SK-N-SH treated with all-trans-retinoic acid at 6 μM for 48 hours (cell line): ENCODE measurements at regions not wholly inside any gene's neighbourhood (a gene's known extent, or its start where the extent isn't known, plus 50 kb on each side); places are given as distances from the start of the nearest gene placed in this dataset.

Source experiments
- ATAC-seq: fragments of 200-7000 bp; cut with Tn5 transposase; 3 replicates; pipeline ENCODE4 v1.9.1; 2020; ENCODE audit warnings: mild to moderate bottlenecking, moderate library complexity
- ARNTL ChIP-seq: fragments of 450-650 bp; formaldehyde crosslinking; IDR thresholded peaks from 2 replicates; pipeline ENCODE4 v1.5.0; 2020; ENCODE audit warnings: low read depth, mild to moderate bottlenecking, moderate library complexity, borderline replicate concordance
- BACH2 ChIP-seq: fragments of 250-450 bp; sonication (Bioruptor Pico); IDR thresholded peaks from 2 replicates; pipeline ENCODE4 v1.9.0; 2021; ENCODE audit warnings: mild to moderate bottlenecking, borderline replicate concordance
- CSDC2 ChIP-seq: fragments of 250-450 bp; sonication (Bioruptor Pico); IDR thresholded peaks from 2 replicates; pipeline ENCODE4 v1.5.0; 2020; ENCODE audit warnings: mild to moderate bottlenecking, moderate library complexity
- ESRRG ChIP-seq: fragments of 250-450 bp; sonication (Bioruptor Pico); IDR thresholded peaks from 2 replicates; pipeline ENCODE4 v1.6.1; 2021; ENCODE audit warnings: mild to moderate bottlenecking
- GLIS3 ChIP-seq: fragments of 250-450 bp; sonication (Bioruptor Pico); IDR thresholded peaks from 2 replicates; pipeline ENCODE4 v1.5.0; 2020; ENCODE audit warnings: mild to moderate bottlenecking, moderate library complexity
- ISL1 ChIP-seq: fragments of 250-450 bp; sonication (Bioruptor Pico); IDR thresholded peaks from 2 replicates; pipeline ENCODE4 v2.1.2; 2022; ENCODE audit warnings: mild to moderate bottlenecking, moderate library complexity
- PPARA ChIP-seq: fragments of 250-450 bp; sonication (Bioruptor Pico); IDR thresholded peaks from 2 replicates; pipeline ENCODE4 v1.5.0; 2020; ENCODE audit warnings: mild to moderate bottlenecking, borderline replicate concordance
- RARB ChIP-seq: fragments of 250-450 bp; sonication (Bioruptor Pico); IDR thresholded peaks from 2 replicates; pipeline ENCODE4 v1.8.0; 2021; ENCODE audit warnings: mild to moderate bottlenecking, moderate library complexity
- SNAI2 ChIP-seq: fragments of 250-450 bp; sonication (Bioruptor Pico); IDR thresholded peaks from 2 replicates; pipeline ENCODE4 v1.5.0; 2020; ENCODE audit warnings: mild to moderate bottlenecking, moderate library complexity
- TCF4 ChIP-seq: fragments of 250-450 bp; sonication (Bioruptor Pico); IDR thresholded peaks from 2 replicates; pipeline ENCODE4 v1.8.0; 2021; ENCODE audit warnings: mild to moderate bottlenecking, moderate library complexity, borderline replicate concordance
- TOX ChIP-seq: fragments of 250-450 bp; sonication (Bioruptor Pico); IDR thresholded peaks from 2 replicates; pipeline ENCODE4 v1.8.0; 2021; ENCODE audit warnings: mild to moderate bottlenecking, moderate library complexity, borderline replicate concordance
- ZC3H10 ChIP-seq: fragments of 250-450 bp; sonication (Bioruptor Pico); IDR thresholded peaks from 2 replicates; pipeline ENCODE4 v1.5.1; 2021; ENCODE audit warnings: mild to moderate bottlenecking, moderate library complexity
- ZFP3 ChIP-seq: fragments of 250-450 bp; sonication (Bioruptor Pico); IDR thresholded peaks from 2 replicates; pipeline ENCODE4 v1.5.0; 2020; ENCODE audit warnings: mild to moderate bottlenecking, moderate library complexity
- ZFP30 ChIP-seq: fragments of 450-650 bp; formaldehyde crosslinking; IDR thresholded peaks from 2 replicates; pipeline ENCODE4 v1.5.0; 2022; ENCODE audit warnings: mild to moderate bottlenecking, moderate library complexity
- ZNF565 ChIP-seq: fragments of 450-650 bp; formaldehyde crosslinking; conservative IDR thresholded peaks from 2 replicates; pipeline ENCODE4 v1.5.0; 2020; ENCODE audit warnings: low read depth, mild to moderate bottlenecking, moderate library complexity
- ZNF70 ChIP-seq: fragments of 450-650 bp; formaldehyde crosslinking; IDR thresholded peaks from 2 replicates; pipeline ENCODE4 v1.5.0; 2020; ENCODE audit warnings: mild to moderate bottlenecking, moderate library complexity
- ZNF8 ChIP-seq: fragments of 450-650 bp; formaldehyde crosslinking; IDR thresholded peaks from 2 replicates; pipeline ENCODE4 v1.5.0; 2020; ENCODE audit warnings: mild to moderate bottlenecking, moderate library complexity
- TF ChIP-seq, protein P1 (sequence below): fragments of 250-450 bp; sonication (Bioruptor Pico); IDR thresholded peaks from 2 replicates; pipeline ENCODE4 v1.8.0; 2020; ENCODE audit warnings: mild to moderate bottlenecking, moderate library complexity, borderline replicate concordance
- TF ChIP-seq, protein P2 (sequence below): fragments of 250-450 bp; sonication (Bioruptor Pico); IDR thresholded peaks from 2 replicates; pipeline ENCODE4 v1.8.0; 2021; ENCODE audit warnings: low read depth, mild to moderate bottlenecking, moderate library complexity, borderline replicate concordance
- TF ChIP-seq, protein P3 (sequence below): fragments of 250-450 bp; sonication (Bioruptor Pico); IDR thresholded peaks from 2 replicates; pipeline ENCODE4 v1.5.1; 2020; ENCODE audit warnings: low read depth, mild to moderate bottlenecking, moderate library complexity
- TF ChIP-seq, protein P4 (sequence below): fragments of 250-450 bp; sonication (Bioruptor Pico); IDR thresholded peaks from 2 replicates; pipeline ENCODE4 v1.5.0; 2020; ENCODE audit warnings: mild to moderate bottlenecking, moderate library complexity

DNA sequence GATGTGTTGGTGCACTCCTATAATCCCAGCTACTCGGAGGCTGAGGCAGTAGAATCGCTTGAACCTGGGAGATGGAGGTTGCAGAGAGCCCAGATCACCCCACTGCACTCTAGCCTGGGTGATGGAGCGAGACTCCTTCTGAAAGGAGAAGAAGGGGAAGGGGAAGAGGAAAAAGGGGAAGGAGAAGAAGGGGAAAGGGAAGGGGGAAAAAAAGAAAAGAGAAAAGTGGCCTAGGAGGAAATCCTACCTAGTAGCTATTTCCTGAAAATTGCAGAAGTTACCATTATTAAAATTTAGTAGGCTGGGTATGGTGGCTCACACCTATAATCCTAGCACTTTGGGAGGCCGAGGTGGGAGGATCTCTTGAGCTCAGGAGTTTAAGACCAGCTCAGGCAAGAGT, 67.4 kb downstream of the ARRDC3 start:
- no peak for ATAC-seq
- TF ChIP-seq CSDC2: no peak
- no peak for TF ChIP-seq ESRRG (CRISPR knock-in tag)

DNA sequence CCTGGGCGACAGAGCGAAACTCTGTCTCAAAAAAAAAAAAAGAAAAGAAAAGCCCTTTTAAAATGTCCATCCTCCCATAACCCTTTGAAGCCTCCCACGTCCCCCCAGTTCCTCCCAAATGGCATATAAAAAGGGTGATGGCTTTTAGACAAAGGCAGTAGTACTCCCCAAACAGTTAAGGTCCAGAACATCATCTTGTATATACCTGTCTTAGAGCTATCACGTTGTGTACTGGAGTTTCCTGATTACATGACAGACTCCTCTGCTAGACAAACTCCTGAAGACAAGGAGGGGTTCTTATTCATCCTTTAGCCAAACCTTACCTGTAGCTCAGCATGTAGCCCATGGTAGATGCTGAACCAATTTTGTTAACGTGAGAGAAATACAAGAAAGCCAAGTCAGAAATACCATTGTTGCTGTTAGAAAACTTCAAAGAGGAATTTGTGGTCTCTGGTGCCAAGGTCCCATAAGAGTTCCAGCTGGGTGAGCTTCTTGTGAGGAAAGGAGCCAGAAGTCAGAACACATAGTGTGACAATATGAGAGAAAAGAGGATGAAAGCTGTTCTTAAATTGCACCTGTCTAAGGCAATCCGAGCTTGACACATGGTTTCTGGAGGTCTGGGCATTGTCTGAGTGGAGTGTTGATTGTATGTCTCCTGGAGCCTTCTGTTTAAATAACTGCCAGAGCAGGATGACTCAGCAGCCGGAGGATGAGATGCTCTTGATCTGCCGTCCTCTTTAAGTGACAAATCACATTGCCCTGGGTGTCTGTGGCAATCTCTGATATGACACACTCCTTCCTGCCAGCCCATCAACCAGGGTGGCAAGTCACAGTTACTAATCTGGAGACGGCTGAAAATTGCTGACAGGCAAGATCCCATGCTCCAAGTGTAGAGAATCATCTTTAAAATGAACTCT, 69.1 kb downstream of the ARRDC3 start:
- ATAC-seq: peak; percentile 68
- peak; percentile 85 for TF ChIP-seq ISL1
- no peak for TF ChIP-seq ARNTL
- TF ChIP-seq RARB (CRISPR knock-in tag): peak; percentile 85
- TF ChIP-seq, protein P1, sequence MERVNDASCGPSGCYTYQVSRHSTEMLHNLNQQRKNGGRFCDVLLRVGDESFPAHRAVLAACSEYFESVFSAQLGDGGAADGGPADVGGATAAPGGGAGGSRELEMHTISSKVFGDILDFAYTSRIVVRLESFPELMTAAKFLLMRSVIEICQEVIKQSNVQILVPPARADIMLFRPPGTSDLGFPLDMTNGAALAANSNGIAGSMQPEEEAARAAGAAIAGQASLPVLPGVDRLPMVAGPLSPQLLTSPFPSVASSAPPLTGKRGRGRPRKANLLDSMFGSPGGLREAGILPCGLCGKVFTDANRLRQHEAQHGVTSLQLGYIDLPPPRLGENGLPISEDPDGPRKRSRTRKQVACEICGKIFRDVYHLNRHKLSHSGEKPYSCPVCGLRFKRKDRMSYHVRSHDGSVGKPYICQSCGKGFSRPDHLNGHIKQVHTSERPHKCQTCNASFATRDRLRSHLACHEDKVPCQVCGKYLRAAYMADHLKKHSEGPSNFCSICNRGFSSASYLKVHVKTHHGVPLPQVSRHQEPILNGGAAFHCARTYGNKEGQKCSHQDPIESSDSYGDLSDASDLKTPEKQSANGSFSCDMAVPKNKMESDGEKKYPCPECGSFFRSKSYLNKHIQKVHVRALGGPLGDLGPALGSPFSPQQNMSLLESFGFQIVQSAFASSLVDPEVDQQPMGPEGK (CRISPR knock-in tag): peak; percentile 70; the same call in 1 of the 2 replicates
- no peak for TF ChIP-seq ESRRG (CRISPR knock-in tag)
- TF ChIP-seq GLIS3 (CRISPR knock-in tag): peak; percentile 75; the same call in 1 of the 2 replicates
- TF ChIP-seq, protein P2, sequence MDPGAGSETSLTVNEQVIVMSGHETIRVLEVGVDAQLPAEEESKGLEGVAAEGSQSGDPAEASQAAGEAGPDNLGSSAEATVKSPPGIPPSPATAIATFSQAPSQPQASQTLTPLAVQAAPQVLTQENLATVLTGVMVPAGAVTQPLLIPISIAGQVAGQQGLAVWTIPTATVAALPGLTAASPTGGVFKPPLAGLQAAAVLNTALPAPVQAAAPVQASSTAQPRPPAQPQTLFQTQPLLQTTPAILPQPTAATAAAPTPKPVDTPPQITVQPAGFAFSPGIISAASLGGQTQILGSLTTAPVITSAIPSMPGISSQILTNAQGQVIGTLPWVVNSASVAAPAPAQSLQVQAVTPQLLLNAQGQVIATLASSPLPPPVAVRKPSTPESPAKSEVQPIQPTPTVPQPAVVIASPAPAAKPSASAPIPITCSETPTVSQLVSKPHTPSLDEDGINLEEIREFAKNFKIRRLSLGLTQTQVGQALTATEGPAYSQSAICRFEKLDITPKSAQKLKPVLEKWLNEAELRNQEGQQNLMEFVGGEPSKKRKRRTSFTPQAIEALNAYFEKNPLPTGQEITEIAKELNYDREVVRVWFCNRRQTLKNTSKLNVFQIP (CRISPR knock-in tag): peak; percentile 92
- TF ChIP-seq, protein P3, sequence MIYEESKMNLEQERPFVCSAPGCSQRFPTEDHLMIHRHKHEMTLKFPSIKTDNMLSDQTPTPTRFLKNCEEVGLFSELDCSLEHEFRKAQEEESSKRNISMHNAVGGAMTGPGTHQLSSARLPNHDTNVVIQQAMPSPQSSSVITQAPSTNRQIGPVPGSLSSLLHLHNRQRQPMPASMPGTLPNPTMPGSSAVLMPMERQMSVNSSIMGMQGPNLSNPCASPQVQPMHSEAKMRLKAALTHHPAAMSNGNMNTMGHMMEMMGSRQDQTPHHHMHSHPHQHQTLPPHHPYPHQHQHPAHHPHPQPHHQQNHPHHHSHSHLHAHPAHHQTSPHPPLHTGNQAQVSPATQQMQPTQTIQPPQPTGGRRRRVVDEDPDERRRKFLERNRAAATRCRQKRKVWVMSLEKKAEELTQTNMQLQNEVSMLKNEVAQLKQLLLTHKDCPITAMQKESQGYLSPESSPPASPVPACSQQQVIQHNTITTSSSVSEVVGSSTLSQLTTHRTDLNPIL (CRISPR knock-in tag): no peak
- TF ChIP-seq SNAI2 (CRISPR knock-in tag): peak; percentile 96
- TF ChIP-seq ZNF565 (CRISPR knock-in tag): no peak
- TF ChIP-seq, protein P4, sequence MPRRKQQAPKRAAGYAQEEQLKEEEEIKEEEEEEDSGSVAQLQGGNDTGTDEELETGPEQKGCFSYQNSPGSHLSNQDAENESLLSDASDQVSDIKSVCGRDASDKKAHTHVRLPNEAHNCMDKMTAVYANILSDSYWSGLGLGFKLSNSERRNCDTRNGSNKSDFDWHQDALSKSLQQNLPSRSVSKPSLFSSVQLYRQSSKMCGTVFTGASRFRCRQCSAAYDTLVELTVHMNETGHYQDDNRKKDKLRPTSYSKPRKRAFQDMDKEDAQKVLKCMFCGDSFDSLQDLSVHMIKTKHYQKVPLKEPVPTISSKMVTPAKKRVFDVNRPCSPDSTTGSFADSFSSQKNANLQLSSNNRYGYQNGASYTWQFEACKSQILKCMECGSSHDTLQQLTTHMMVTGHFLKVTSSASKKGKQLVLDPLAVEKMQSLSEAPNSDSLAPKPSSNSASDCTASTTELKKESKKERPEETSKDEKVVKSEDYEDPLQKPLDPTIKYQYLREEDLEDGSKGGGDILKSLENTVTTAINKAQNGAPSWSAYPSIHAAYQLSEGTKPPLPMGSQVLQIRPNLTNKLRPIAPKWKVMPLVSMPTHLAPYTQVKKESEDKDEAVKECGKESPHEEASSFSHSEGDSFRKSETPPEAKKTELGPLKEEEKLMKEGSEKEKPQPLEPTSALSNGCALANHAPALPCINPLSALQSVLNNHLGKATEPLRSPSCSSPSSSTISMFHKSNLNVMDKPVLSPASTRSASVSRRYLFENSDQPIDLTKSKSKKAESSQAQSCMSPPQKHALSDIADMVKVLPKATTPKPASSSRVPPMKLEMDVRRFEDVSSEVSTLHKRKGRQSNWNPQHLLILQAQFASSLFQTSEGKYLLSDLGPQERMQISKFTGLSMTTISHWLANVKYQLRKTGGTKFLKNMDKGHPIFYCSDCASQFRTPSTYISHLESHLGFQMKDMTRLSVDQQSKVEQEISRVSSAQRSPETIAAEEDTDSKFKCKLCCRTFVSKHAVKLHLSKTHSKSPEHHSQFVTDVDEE: peak; percentile 97
- no peak for TF ChIP-seq PPARA (CRISPR knock-in tag)
- TF ChIP-seq BACH2 (CRISPR knock-in tag): no peak; the same call in 1 of the 2 replicates
- TF ChIP-seq ZNF70 (CRISPR knock-in tag): no peak
- TF ChIP-seq ZNF8: no peak
- TF ChIP-seq TCF4 (CRISPR knock-in tag): peak; percentile 91
- TF ChIP-seq CSDC2: peak; percentile 47; the same call in 1 of the 2 replicates
- TF ChIP-seq ZFP30 (CRISPR knock-in tag): no peak
- TF ChIP-seq ZC3H10 (CRISPR knock-in tag): 0 out of 2 replicates have a peak, but pooled peaks have one; percentile 52
- peak; percentile 76; the same call in 1 of the 2 replicates for TF ChIP-seq ZFP3 (CRISPR knock-in tag)
- peak; percentile 85 for TF ChIP-seq TOX (CRISPR knock-in tag)

DNA sequence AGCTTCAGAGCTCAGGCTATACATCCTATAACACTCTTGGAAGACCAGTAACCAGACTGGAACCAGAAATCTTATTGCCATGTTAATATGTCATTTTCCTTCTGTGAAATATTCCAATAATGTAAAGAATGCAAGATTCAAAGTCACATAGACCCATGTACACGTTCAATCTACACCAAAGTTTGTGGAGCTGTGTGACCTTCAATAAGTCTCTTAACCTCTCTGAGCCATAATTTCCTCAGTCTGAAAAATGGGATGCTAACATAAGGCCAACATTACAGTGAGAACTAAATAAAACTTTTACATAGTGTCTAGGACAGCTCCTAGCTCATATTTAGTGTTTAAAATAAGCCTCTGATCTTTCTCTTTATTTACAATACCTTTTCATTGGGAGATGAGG, 70.4 kb downstream of the ARRDC3 start:
- TF ChIP-seq ZFP30 (CRISPR knock-in tag): no peak
- TF ChIP-seq ZNF565 (CRISPR knock-in tag): no peak
- TF ChIP-seq, protein P2 (CRISPR knock-in tag): no peak
- TF ChIP-seq, protein P1 (CRISPR knock-in tag): 0 out of 2 replicates have a peak, but pooled peaks have one; percentile 19
- TF ChIP-seq, all 23 proteins: peak for 1
- no peak for ATAC-seq
